Activated B cell treated with CpG ODN at 0.5 μM for 24 hours (primary cell): ENCODE measurements at regions not wholly inside any gene's neighbourhood (a gene's known extent, or its start where the extent isn't known, plus 50 kb on each side); places are given as distances from the start of the nearest gene placed in this dataset.
"Not testable (repeated sequence)": the region's sequence is repeated elsewhere in the genome, so short reads cannot be mapped to it uniquely, and the experiment has no call there.

Experiments used
- ATAC-seq: fragments of 200-7000 bp; cut with Tn5 transposase; one replicate; pipeline ENCODE4 v1.10.0; 2021; ENCODE audit warnings: low read depth, mild to moderate bottlenecking, moderate library complexity
- CTCF ChIA-PET: fragments of 350-600 bp; sonication (Branson Sonifier 250); formaldehyde crosslinking; loops from one replicate; lab custom pipeline; 2021; ENCODE audit warnings: antibody characterized with exemption; lab: Charles Lee
- POLR2A ChIA-PET: fragments of 350-600 bp; sonication (Branson Sonifier 250); formaldehyde crosslinking; loops from one replicate; lab custom pipeline; 2021; ENCODE audit warnings: antibody characterized with exemption; lab: Charles Lee
- DNase-seq: peaks from one replicate; pipeline ENCODE4 v3.0.0; 2022
- H3K27ac Mint-ChIP-seq: one replicate; pipeline ENCODE4 v1.8.0; 2020; ENCODE audit warnings: mixed read lengths
- H3K27me3 Mint-ChIP-seq: one replicate; pipeline ENCODE4 v1.8.0; 2021; ENCODE audit warnings: mixed read lengths
- H3K36me3 Mint-ChIP-seq: one replicate; pipeline ENCODE4 v1.8.0; 2021; ENCODE audit warnings: low read depth, mixed read lengths
- H3K4me1 Mint-ChIP-seq: one replicate; pipeline ENCODE4 v1.8.0; 2021; ENCODE audit warnings: mixed read lengths
- H3K4me3 Mint-ChIP-seq: one replicate; pipeline ENCODE4 v1.8.0; 2020; ENCODE audit warnings: mild to moderate bottlenecking, mixed read lengths
- H3K9me3 Mint-ChIP-seq: one replicate; pipeline ENCODE4 v1.8.0; 2020; ENCODE audit warnings: mixed read lengths
- intact Hi-C: fragments of 100-400 bp; cut with micrococcal nuclease; formaldehyde crosslinking; loops from one replicate; pipeline ENCODE4 v1.15.1; 2024
- TF ChIP-seq, protein P1 (sequence below): fragments of 200-600 bp; IDR thresholded peaks from one replicate; pipeline ENCODE4 v1.8.0; 2022; ENCODE audit warnings: antibody characterized with exemption, mild to moderate bottlenecking

- intact Hi-C loops = no loop called here
- ATAC-seq (no peak), DNase-seq (no peak)
- Mint-ChIP-seq H3K27me3 (peaks cover 12% of the 10 kb centered on the region), H3K4me1 (no peaks in the 10 kb centered on the region), H3K36me3 (no peaks in the 10 kb centered on the region), H3K27ac (no peak overlapping the region), H3K4me3 (no peak overlapping the region), H3K9me3 (no peaks in the 10 kb centered on the region)
- ChIA-PET POLR2A (no interaction called here), CTCF (interaction anchor here (0.6 to 7.6 kb wide), 2 partner anchors 41 to 766 kb away, joined by 3 to 52 read pairs; no protein-coding TSS in a partner anchor)
- TF ChIP-seq, protein P1, sequence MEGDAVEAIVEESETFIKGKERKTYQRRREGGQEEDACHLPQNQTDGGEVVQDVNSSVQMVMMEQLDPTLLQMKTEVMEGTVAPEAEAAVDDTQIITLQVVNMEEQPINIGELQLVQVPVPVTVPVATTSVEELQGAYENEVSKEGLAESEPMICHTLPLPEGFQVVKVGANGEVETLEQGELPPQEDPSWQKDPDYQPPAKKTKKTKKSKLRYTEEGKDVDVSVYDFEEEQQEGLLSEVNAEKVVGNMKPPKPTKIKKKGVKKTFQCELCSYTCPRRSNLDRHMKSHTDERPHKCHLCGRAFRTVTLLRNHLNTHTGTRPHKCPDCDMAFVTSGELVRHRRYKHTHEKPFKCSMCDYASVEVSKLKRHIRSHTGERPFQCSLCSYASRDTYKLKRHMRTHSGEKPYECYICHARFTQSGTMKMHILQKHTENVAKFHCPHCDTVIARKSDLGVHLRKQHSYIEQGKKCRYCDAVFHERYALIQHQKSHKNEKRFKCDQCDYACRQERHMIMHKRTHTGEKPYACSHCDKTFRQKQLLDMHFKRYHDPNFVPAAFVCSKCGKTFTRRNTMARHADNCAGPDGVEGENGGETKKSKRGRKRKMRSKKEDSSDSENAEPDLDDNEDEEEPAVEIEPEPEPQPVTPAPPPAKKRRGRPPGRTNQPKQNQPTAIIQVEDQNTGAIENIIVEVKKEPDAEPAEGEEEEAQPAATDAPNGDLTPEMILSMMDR = no peak
These were observed 209.2 kb upstream of the GATA6 start for GRCh38 chr18:21960189-21960588.

DNA sequence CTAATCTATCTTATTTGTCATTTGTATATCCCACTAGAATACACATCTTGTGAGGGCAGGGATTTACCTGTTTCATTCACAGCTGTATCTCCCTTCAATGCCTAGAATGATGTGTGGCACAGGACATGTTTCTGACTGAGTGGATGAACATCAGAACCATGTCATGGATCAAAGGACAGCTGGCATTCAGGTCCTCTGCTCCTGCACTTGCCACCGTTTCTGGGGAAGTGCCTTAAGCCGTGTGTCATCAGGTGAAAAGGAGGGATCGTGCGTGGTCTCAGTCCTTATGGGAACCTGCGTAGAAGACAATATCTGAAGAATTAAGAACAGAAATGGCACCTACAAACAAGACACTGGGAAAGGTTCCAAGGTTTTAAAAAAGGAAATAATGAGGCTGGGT is 206.1 kb upstream of the GATA6 start:
- intact Hi-C loops = no loop called here
- ATAC-seq = no peak
- DNase-seq = no peak
- no peak overlapping the region for H3K4me3 Mint-ChIP-seq
- no peaks in the 10 kb centered on the region for H3K4me1 Mint-ChIP-seq
- TF ChIP-seq, protein P1 = no peak
- no peaks in the 10 kb centered on the region for H3K9me3 Mint-ChIP-seq
- H3K27ac Mint-ChIP-seq = no peak overlapping the region
- ChIA-PET POLR2A (interaction anchor here (0.6 kb wide), 1 partner anchor 799 kb away, joined by 4 read pairs; no protein-coding TSS in a partner anchor), CTCF (no interaction called here)
- H3K36me3 Mint-ChIP-seq = no peaks in the 10 kb centered on the region
- peaks cover 6% of the 10 kb centered on the region for H3K27me3 Mint-ChIP-seq

- Mint-ChIP-seq H3K27me3 (no peaks in the 10 kb centered on the region), H3K4me3 (no peak overlapping the region), H3K27ac (no peak overlapping the region), H3K9me3 (no peaks in the 10 kb centered on the region), H3K36me3 (no peaks in the 10 kb centered on the region), H3K4me1 (no peaks in the 10 kb centered on the region)
- ATAC-seq = no peak
- intact Hi-C loops = no loop called here
- TF ChIP-seq, protein P1 = no peak
- POLR2A ChIA-PET = no interaction called here
- CTCF ChIA-PET = no interaction called here
- DNase-seq = no peak
These were observed 201.1 kb upstream of the GATA6 start for GRCh38 chr18:21968338-21968737.

- Mint-ChIP-seq H3K27me3 (no peaks in the 10 kb centered on the region), H3K4me3 (no peak overlapping the region), H3K9me3 (no peaks in the 10 kb centered on the region), H3K27ac (no peak overlapping the region), H3K36me3 (no peaks in the 10 kb centered on the region), H3K4me1 (no peaks in the 10 kb centered on the region)
- intact Hi-C loops = no loop called here
- CTCF ChIA-PET = no interaction called here
- no peak for ATAC-seq
- POLR2A ChIA-PET = no interaction called here
- DNase-seq = no peak
- TF ChIP-seq, protein P1 = no peak
These were observed 197.1 kb upstream of the GATA6 start for GRCh38 chr18:21972281-21972680.

DNA sequence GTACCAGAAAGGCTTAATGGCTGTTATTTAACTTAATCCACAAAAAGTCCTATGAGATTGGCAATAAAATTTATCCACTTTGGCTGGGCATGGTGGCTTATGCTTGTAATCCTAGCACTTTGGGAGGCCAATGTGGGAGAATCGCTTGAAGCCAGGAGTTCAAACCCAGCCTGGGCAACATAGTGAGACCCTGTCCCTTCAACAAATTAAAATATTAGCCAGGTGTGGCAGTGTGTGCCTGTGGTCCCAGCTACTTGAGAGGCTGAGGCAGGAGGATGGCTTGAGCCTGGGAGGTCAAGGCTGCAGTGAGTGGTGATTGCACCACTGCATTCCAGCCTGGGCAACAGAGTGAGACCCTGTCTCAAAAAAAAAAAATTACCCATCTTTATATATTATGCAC is 193.4 kb upstream of the GATA6 start:
- H3K36me3 Mint-ChIP-seq, H3K27me3 Mint-ChIP-seq, H3K27ac Mint-ChIP-seq, intact Hi-C loops, DNase-seq, H3K4me3 Mint-ChIP-seq, H3K4me1 Mint-ChIP-seq, ATAC-seq, POLR2A ChIA-PET, CTCF ChIA-PET, H3K9me3 Mint-ChIP-seq: not testable (repeated sequence)

GRCh38 chr18:21978546-21979170 is 190.7 kb upstream of the GATA6 start:
- Mint-ChIP-seq H3K36me3 (no peaks in the 10 kb centered on the region), H3K27me3 (no peaks in the 10 kb centered on the region), H3K4me1 (no peaks in the 10 kb centered on the region), H3K9me3 (no peaks in the 10 kb centered on the region), H3K4me3 (no peak overlapping the region), H3K27ac (no peak overlapping the region)
- ChIA-PET POLR2A (no interaction called here), CTCF (no interaction called here)
- no peak for DNase-seq
- intact Hi-C loops = no loop called here
- TF ChIP-seq, protein P1 = no peak
- no peak for ATAC-seq
